GM21619 (cell line): ENCODE measurements at regions not wholly inside any gene's neighbourhood (a gene's known extent, or its start where the extent isn't known, plus 50 kb on each side); places are given as distances from the start of the nearest gene placed in this dataset.
"Not testable (repeated sequence)": the region's sequence is repeated elsewhere in the genome, so short reads cannot be mapped to it uniquely, and the experiment has no call there.

ENCODE experiments used
- ATAC-seq: cut with Tn5 transposase; IDR thresholded peaks from one replicate; pipeline ENCODE4 v1.9.1; 2021; ENCODE audit not compliant: unreplicated experiment

GRCh38 chr4:189711956-189712355 lies 228.7 kb upstream of the FRG1 start:
- not testable (repeated sequence) for ATAC-seq

- not testable (repeated sequence) for ATAC-seq
These were observed 219.4 kb upstream of the FRG1 start for GRCh38 chr4:189721016-189721993.

- not testable (repeated sequence) for ATAC-seq
These were observed 218.2 kb upstream of the FRG1 start for GRCh38 chr4:189722324-189723003.

GRCh38 chr4:189727982-189728638 lies 212.6 kb upstream of the FRG1 start:
- not testable (repeated sequence) for ATAC-seq

- ATAC-seq = not testable (repeated sequence)
These were observed 208.7 kb upstream of the FRG1 start for GRCh38 chr4:189731989-189732388.

- ATAC-seq = not testable (repeated sequence)
These were observed 207.2 kb upstream of the FRG1 start for GRCh38 chr4:189733507-189733906.

- ATAC-seq = not testable (repeated sequence)
These were observed 205.9 kb upstream of the FRG1 start for GRCh38 chr4:189734648-189735267.

GRCh38 chr4:189736656-189737055 lies 204.0 kb upstream of the FRG1 start:
- not testable (repeated sequence) for ATAC-seq

- not testable (repeated sequence) for ATAC-seq
These were observed 200.6 kb upstream of the FRG1 start for GRCh38 chr4:189740118-189740517.

GRCh38 chr4:189740873-189741272 lies 199.8 kb upstream of the FRG1 start:
- ATAC-seq = no peak

GRCh38 chr4:189753092-189753491 lies 187.6 kb upstream of the FRG1 start:
- ATAC-seq = not testable (repeated sequence)

GRCh38 chr4:189763583-189763982 lies 177.1 kb upstream of the FRG1 start:
- no peak for ATAC-seq

GRCh38 chr4:189765301-189765700 lies 175.4 kb upstream of the FRG1 start:
- ATAC-seq = no peak

GRCh38 chr4:189765736-189766135 lies 174.9 kb upstream of the FRG1 start:
- ATAC-seq = no peak

GRCh38 chr4:189767941-189768340 lies 172.7 kb upstream of the FRG1 start:
- no peak for ATAC-seq

- ATAC-seq = no peak
These were observed 171.5 kb upstream of the FRG1 start for GRCh38 chr4:189769131-189769530.

GRCh38 chr4:189771696-189772361 lies 168.8 kb upstream of the FRG1 start:
- no peak for ATAC-seq

- ATAC-seq = no peak
These were observed 166.8 kb upstream of the FRG1 start for GRCh38 chr4:189773909-189774308.

GRCh38 chr4:189779281-189779980 lies 161.2 kb upstream of the FRG1 start:
- no peak for ATAC-seq

GRCh38 chr4:189780391-189780790 lies 160.3 kb upstream of the FRG1 start:
- no peak for ATAC-seq
